Left lung (tissue), 4 donors: ENCODE measurements at regions not wholly inside any gene's neighbourhood (a gene's known extent, or its start where the extent isn't known, plus 50 kb on each side); places are given as distances from the start of the nearest gene placed in this dataset.
A peak's percentile ranks its signal among the peaks of the same experiment; 100 is the strongest.

ENCODE experiments used
- ATAC-seq: fragments of 200-7000 bp; cut with Tn5 transposase; one replicate; pipeline ENCODE4 v1.9.1; 2020; ENCODE audit warnings: moderate library complexity
- DNase-seq, 4 donors: peaks; one replicate each; pipeline ENCODE4 v3.0.0-alpha.2; 2013 to 2020
- H3K27ac ChIP-seq, 2 donors: fragments of 200-600 bp; sonication (generic) in 1 of 2; one replicate each; pipeline versions ENCODE4 v1.5.0 to v1.8.0; 2020 to 2021
- H3K27me3 ChIP-seq, 2 donors: fragments of 200-600 bp; sonication (generic) in 1 of 2; one replicate each; pipeline versions ENCODE4 v1.5.0 to v1.8.0; 2020 to 2021
- H3K36me3 ChIP-seq, 2 donors: fragments of 200-600 bp; sonication (generic) in 1 of 2; one replicate each; pipeline versions ENCODE4 v1.5.0 to v1.8.0; 2020 to 2021
- H3K4me1 ChIP-seq, 2 donors: fragments of 200-600 bp; one replicate each; pipeline ENCODE4 v1.8.0; 2021
- H3K4me3 ChIP-seq, 2 donors: fragments of 200-600 bp; sonication (generic) in 1 of 2; one replicate each; pipeline versions ENCODE4 v1.5.0 to v1.8.0; 2020 to 2021; ENCODE audit warnings: mild to moderate bottlenecking in 1 of 2
- H3K9me3 ChIP-seq, 2 donors: fragments of 200-600 bp; sonication (generic) in 1 of 2; one replicate each; pipeline versions ENCODE4 v1.5.0 to v1.8.0; 2020 to 2021
- CTCF ChIP-seq, 2 donors: fragments of 200-600 bp; sonication (generic) in 1 of 2; IDR thresholded peaks; one replicate each; pipeline versions ENCODE4 v1.5.0 to v1.8.0; 2021; ENCODE audit warnings: antibody characterized with exemption in 2 of 2
- intact Hi-C, 2 donors: fragments of 100-400 bp; cut with DNase I; formaldehyde crosslinking; loops; one replicate each; pipeline versions ENCODE4 v1.11.2 to v1.14.2; 2022
- donor health status: DM: no; HTN: yes; CAD: no.
- donor health status: DM: no; HTN: no; CAD: no.

GRCh38 chr6:91155129-91155785 is 568.4 kb upstream of the MAP3K7 start:
- DNase-seq (no peak), ATAC-seq (no peak)

GRCh38 chr6:91152824-91153223 is 566.0 kb upstream of the MAP3K7 start:
- Histone ChIP-seq H3K9me3 (no peaks in the 10 kb centered on the region), H3K36me3 (no peaks in the 10 kb centered on the region), H3K4me3 (no peak overlapping the region), H3K27ac (no peak overlapping the region), H3K27me3 (no peaks in the 10 kb centered on the region), H3K4me1 (no peaks in the 10 kb centered on the region)
- ATAC-seq: no peak
- TF ChIP-seq CTCF (IDR thresholded peaks at IDR 0.05): no peak
- DNase-seq: no peak
- intact Hi-C loops: no loop called here

More at GRCh38 chr6:91155129-91155785, 568.4 kb upstream of the MAP3K7 start:
- no peaks in the 10 kb centered on the region for H3K4me1 ChIP-seq
- TF ChIP-seq CTCF (IDR thresholded peaks at IDR 0.05): no peak
- no peaks in the 10 kb centered on the region for H3K36me3 ChIP-seq
- H3K9me3 ChIP-seq: no peaks in the 10 kb centered on the region
- intact Hi-C loops: no loop called here
- H3K27ac ChIP-seq: no peak overlapping the region
- no peaks in the 10 kb centered on the region for H3K27me3 ChIP-seq
- H3K4me3 ChIP-seq: no peak overlapping the region

- Histone ChIP-seq H3K27ac (no peak overlapping the region), H3K36me3 (no peaks in the 10 kb centered on the region), H3K4me1 (no peaks in the 10 kb centered on the region), H3K9me3 (no peaks in the 10 kb centered on the region), H3K4me3 (no peak overlapping the region), H3K27me3 (no peaks in the 10 kb centered on the region)
- peak in 2 of 4 donors; percentile 17 to 45 for DNase-seq
- ATAC-seq: peak; percentile 22
- TF ChIP-seq CTCF (IDR thresholded peaks at IDR 0.05): no peak
- intact Hi-C loops: no loop called here
These were observed 563.3 kb upstream of the MAP3K7 start for GRCh38 chr6:91149956-91150705.

GRCh38 chr6:91149246-91149955 is 562.5 kb upstream of the MAP3K7 start:
- H3K27ac ChIP-seq: no peak overlapping the region
- TF ChIP-seq CTCF (IDR thresholded peaks at IDR 0.05): no peak
- H3K36me3 ChIP-seq: no peaks in the 10 kb centered on the region
- DNase-seq (no peak), ATAC-seq (no peak)
- no peaks in the 10 kb centered on the region for H3K9me3 ChIP-seq
- H3K4me3 ChIP-seq: no peak overlapping the region
- intact Hi-C loops: no loop called here
- no peaks in the 10 kb centered on the region for H3K27me3 ChIP-seq
- no peaks in the 10 kb centered on the region for H3K4me1 ChIP-seq

GRCh38 chr6:91144126-91144525 is 557.3 kb upstream of the MAP3K7 start:
- H3K9me3 ChIP-seq: no peaks in the 10 kb centered on the region
- no peak overlapping the region for H3K27ac ChIP-seq
- H3K27me3 ChIP-seq: no peaks in the 10 kb centered on the region
- no peaks in the 10 kb centered on the region for H3K36me3 ChIP-seq
- intact Hi-C loops: no loop called here
- no peaks in the 10 kb centered on the region for H3K4me1 ChIP-seq
- DNase-seq (no peak), ATAC-seq (no peak)
- H3K4me3 ChIP-seq: no peak overlapping the region
- no peak for TF ChIP-seq CTCF (IDR thresholded peaks at IDR 0.05)
